Renal cortical epithelial cell (primary cell): ENCODE measurements at regions not wholly inside any gene's neighbourhood (a gene's known extent, or its start where the extent isn't known, plus 50 kb on each side); places are given as distances from the start of the nearest gene placed in this dataset.
"Not testable (repeated sequence)": the region's sequence is repeated elsewhere in the genome, so short reads cannot be mapped to it uniquely, and the experiment has no call there.

Source experiments
- DNase-seq: peaks from one replicate; pipeline ENCODE4 v3.0.0-alpha.2; 2011; ENCODE audit warnings: low read depth

DNA sequence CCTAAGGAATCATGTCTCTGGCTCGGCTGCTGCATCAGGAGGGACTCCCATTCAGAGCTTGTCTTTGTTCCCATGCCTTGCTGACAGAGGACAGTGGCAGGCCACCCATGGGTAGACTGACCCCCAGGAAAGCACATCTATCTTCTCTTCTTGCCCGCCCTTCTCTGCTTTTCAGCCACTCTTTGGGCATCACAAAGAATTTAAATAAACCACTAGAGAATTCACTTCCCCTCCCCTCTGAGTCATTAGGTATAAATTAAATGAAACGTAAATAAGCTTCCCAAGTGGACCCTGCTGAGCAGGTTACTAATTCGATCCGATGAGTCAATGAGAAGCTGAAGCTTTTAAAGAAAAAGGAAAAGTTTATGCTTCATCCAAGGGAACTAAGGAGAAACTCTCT is 97.0 kb downstream of the DRD1 start:
- no peak for DNase-seq

DNA sequence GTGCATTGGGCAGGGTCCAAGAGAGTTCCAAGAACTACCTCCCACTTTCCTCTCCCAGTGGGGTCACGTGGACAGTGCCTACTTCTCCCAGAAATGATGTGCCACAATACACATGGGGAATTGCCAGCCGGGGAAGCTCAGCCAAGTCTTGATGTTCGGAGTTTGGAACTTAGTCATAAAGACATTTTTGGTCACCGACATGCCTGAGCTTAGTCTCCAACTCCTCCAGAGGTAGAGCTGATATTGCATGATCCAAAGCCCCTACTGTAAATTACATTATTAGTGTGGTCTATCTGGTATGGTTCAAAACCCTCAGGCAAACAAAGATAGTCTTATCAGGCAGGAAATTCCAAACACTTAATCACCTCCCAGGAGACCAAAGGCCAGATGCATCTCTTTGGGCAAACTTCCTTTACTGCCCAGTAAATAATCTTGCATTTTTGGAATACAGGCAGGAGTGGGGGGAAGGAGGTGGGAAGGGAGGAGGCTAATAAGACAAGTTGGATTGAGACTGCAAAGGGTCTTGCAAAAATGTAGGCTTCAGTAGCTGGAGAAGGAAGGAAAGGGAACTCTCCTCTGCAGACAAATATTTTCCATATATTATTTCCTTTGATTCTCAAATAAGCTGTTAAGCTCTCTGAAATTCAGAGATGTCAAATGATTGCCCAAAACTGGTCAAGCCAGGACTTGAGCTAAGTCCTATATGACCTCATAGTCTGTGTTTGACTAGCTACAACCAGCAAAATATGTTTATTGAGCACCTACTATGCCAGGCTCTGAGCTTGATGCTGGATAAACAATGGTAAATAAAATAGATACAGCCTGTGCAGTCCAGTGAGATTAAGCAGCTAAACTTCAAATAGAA is 99.4 kb downstream of the DRD1 start:
- DNase-seq: no peak

DNA sequence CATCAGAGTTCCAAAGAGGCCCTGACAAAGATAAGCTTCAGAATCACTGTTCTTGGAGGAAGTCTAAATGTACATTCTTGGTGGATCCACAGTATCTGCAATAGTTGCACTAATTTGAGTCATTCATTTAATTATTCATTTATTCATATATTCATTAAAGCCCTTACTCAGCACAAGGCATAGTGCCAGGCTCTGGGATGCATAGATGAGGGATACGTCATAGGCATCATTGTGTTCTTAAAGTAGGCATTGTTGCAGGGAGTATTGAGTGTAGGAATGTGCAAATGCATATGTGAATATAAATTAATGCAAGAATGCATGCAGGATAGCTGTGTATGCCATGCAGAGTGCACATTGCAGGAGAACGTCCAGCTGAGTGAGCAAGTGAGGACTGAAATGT is 100.7 kb downstream of the DRD1 start:
- DNase-seq: no peak

- no peak for DNase-seq
These were observed 103.8 kb downstream of the DRD1 start for GRCh38 chr5:175340180-175340579.

GRCh38 chr5:175337680-175338079 is 106.3 kb downstream of the DRD1 start:
- no peak for DNase-seq

DNA sequence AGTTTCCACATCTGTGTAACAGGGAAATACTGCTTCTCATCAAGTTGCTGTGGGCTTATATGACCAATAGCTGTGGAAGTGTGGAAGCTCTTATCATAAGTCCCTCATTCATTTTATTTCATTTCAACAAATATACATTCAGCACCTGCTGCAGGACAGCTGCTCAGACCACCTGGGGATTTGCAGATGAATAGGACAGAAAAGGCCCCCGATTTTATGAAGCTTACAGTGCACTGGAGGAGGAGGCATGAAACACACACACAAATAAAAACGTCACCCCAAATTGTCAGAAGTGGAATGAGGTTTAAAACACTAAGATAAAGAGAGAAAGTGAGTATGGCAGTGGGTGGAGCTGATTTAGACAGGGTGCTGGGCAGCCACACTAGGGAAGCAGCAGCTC is 107.2 kb downstream of the DRD1 start:
- DNase-seq: no peak

DNA sequence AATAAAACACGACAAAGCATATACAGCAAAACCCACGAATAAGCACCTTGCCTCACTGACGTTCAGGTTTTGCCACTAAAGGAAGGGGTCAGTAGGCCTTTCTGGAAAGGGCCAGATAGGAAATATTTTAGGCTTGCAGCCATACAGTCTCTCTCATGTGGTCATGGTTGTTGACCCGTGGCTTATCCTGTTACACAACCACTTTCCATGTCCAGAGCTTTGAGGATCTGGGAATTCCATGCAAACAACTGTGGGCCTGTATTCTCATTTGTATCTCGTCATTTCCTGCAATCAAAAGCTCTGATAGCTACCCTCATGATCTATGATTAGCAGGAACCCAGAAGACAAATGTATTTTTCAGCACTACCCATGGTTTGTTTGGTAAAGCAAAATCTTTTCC is 108.3 kb downstream of the DRD1 start:
- peak; percentile 1 for DNase-seq

- DNase-seq: not testable (repeated sequence)
These were observed 112.6 kb downstream of the DRD1 start for GRCh38 chr5:175331173-175332036.

- no peak for DNase-seq
These were observed 114.0 kb downstream of the DRD1 start for GRCh38 chr5:175329976-175330375.

- DNase-seq: no peak
These were observed 115.3 kb downstream of the DRD1 start for GRCh38 chr5:175328687-175329086.

DNA sequence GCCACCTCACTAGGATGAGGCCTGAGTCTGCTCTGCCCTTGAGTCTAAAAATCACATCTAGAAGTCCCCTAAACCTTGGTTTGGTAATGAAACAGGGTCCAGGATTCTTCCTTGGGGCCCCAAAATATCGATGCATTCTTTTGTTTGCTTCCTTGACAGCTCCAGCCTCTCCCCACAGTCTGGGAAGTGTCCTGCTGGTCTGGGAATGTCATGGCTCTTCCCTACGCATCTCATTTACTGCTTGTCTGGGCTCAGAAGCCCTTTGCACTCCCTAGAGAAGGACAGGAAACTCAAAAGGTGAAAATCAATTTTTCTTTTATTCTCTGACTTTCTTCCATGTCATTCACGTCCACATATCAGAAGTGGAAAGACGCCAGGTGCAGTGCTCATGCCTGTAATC is 115.8 kb downstream of the DRD1 start:
- DNase-seq: no peak

GRCh38 chr5:175325681-175326080 is 118.3 kb downstream of the DRD1 start:
- DNase-seq: no peak

GRCh38 chr5:175321927-175322532 is 122.0 kb downstream of the DRD1 start:
- peak; percentile 2 for DNase-seq

GRCh38 chr5:175319199-175319598 is 124.8 kb downstream of the DRD1 start:
- DNase-seq: no peak

- no peak for DNase-seq
These were observed 126.1 kb downstream of the DRD1 start for GRCh38 chr5:175317872-175318271.

GRCh38 chr5:175309218-175309810 is 134.7 kb downstream of the DRD1 start:
- DNase-seq: no peak

DNA sequence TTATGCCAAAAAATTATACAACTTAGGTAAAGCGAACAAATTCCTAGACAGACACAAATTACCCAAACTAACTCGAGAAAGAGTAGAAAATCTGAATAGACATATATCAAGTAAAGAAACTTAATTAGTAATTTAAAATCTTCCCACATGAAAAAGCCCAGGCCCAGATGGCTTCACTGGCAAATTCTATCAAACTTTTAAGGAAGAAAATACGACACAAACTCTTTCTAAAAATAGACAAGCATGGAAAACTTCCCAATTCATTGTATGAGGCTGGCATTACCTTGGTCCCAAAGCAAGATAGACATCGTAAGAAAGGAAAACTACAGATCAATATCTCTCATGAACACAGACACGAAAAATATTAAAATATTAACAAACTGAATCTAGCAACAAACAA is 135.3 kb downstream of the DRD1 start:
- no peak for DNase-seq

GRCh38 chr5:175306381-175306780 is 137.6 kb downstream of the DRD1 start:
- DNase-seq: no peak

- no peak for DNase-seq
These were observed 138.7 kb downstream of the DRD1 start for GRCh38 chr5:175305251-175305650.

- no peak for DNase-seq
These were observed 153.6 kb downstream of the DRD1 start for GRCh38 chr5:175290379-175290778.

DNA sequence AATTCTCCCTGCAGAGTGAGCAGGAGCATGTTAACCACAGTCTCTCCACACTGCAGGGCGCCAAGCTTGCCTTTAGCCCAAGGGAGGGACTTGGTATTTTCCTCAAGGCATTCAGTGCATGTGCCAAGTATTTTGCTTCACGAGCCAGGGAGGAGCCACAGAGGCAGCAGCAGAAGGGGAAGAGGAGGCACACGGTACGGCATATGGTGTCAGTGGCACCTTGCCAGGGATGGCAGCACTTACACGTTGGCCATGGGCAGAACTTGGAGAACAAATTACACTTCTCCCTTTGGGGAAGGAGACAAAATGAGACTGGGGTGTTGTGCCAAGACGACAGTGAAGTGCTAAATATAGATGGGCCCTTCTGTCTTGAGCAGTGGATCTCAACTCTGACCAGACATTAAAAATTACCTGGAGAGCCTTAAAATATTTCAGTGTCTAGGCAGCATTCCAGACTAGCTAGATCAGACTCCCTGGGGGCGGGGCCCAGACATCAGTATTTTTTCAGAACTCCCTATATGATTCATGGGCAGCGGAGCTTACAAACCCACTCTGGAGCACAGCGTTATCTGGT is 155.8 kb downstream of the DRD1 start:
- no peak for DNase-seq

DNA sequence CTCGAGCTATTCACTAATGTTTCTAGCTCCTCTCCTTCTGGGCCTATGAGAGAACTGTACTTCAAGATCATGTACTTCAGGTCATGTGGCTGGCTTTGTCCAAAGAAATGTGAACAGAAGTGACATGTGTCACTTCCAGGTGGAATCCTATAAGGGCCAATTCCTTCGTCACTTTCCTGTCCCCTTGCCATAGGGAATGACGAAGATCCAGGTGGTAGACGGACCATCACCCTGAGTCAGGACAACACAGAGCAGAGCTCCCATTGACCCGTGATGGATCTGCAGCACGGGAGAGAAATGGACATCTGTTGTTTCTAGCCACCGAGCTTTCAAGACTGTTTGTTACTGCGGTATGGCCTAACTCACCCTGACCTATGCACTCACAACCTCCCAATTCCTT is 157.0 kb downstream of the DRD1 start:
- no peak for DNase-seq
